Lower leg skin (tissue), 3 donors: ENCODE measurements at regions not wholly inside any gene's neighbourhood (a gene's known extent, or its start where the extent isn't known, plus 50 kb on each side); places are given as distances from the start of the nearest gene placed in this dataset.

Source experiments
- CTCF ChIP-seq, 3 donors: fragments of 450-650 bp; IDR thresholded peaks; one replicate each; pipeline ENCODE4 v1.5.1; 2016; ENCODE audit warnings: antibody characterized with exemption in 3 of 3, mild to moderate bottlenecking in 3 of 3, moderate library complexity in 2 of 3
- POLR2A ChIP-seq, 2 donors: fragments of 450-650 bp; IDR thresholded peaks; one replicate each; pipeline ENCODE4 v1.6.1; 2016 to 2017; ENCODE audit warnings: antibody characterized with exemption in 2 of 2, mild to moderate bottlenecking in 1 of 2, moderate library complexity in 1 of 2

- no peak for TF ChIP-seq CTCF (IDR thresholded peaks at IDR 0.05)
- TF ChIP-seq POLR2A (IDR thresholded peaks at IDR 0.05), result no peak
Observed at GRCh38 chr11:32312865-32313403, 122.4 kb downstream of the WT1 start.
